Left lung (tissue), 4 donors: ENCODE measurements at regions not wholly inside any gene's neighbourhood (a gene's known extent, or its start where the extent isn't known, plus 50 kb on each side); places are given as distances from the start of the nearest gene placed in this dataset.

Source experiments
- ATAC-seq: fragments of 200-7000 bp; cut with Tn5 transposase; one replicate; pipeline ENCODE4 v1.9.1; 2020; ENCODE audit warnings: moderate library complexity
- DNase-seq, 4 donors: peaks; one replicate each; pipeline ENCODE4 v3.0.0-alpha.2; 2013 to 2020
- H3K27ac ChIP-seq, 2 donors: fragments of 200-600 bp; sonication (generic) in 1 of 2; one replicate each; pipeline versions ENCODE4 v1.5.0 to v1.8.0; 2020 to 2021
- H3K27me3 ChIP-seq, 2 donors: fragments of 200-600 bp; sonication (generic) in 1 of 2; one replicate each; pipeline versions ENCODE4 v1.5.0 to v1.8.0; 2020 to 2021
- H3K36me3 ChIP-seq, 2 donors: fragments of 200-600 bp; sonication (generic) in 1 of 2; one replicate each; pipeline versions ENCODE4 v1.5.0 to v1.8.0; 2020 to 2021
- H3K4me1 ChIP-seq, 2 donors: fragments of 200-600 bp; one replicate each; pipeline ENCODE4 v1.8.0; 2021
- H3K4me3 ChIP-seq, 2 donors: fragments of 200-600 bp; sonication (generic) in 1 of 2; one replicate each; pipeline versions ENCODE4 v1.5.0 to v1.8.0; 2020 to 2021; ENCODE audit warnings: mild to moderate bottlenecking in 1 of 2
- H3K9me3 ChIP-seq, 2 donors: fragments of 200-600 bp; sonication (generic) in 1 of 2; one replicate each; pipeline versions ENCODE4 v1.5.0 to v1.8.0; 2020 to 2021
- CTCF ChIP-seq, 2 donors: fragments of 200-600 bp; sonication (generic) in 1 of 2; IDR thresholded peaks; one replicate each; pipeline versions ENCODE4 v1.5.0 to v1.8.0; 2021; ENCODE audit warnings: antibody characterized with exemption in 2 of 2
- intact Hi-C, 2 donors: fragments of 100-400 bp; cut with DNase I; formaldehyde crosslinking; loops; one replicate each; pipeline versions ENCODE4 v1.11.2 to v1.14.2; 2022
- donor health status: DM: no; HTN: yes; CAD: no.
- donor health status: DM: no; HTN: no; CAD: no.

GRCh38 chr2:105526000-105526925 is 127.4 kb upstream of the FHL2 start:
- ATAC-seq: no peak
- Histone ChIP-seq H3K36me3 (no peaks in the 10 kb centered on the region), H3K4me1 (no peaks in the 10 kb centered on the region), H3K4me3 (no peak overlapping the region), H3K9me3 (no peaks in the 10 kb centered on the region), H3K27ac (no peak overlapping the region), H3K27me3 (peaks cover 0 to 9% of the 10 kb centered on the region in 2 donors)
- intact Hi-C loops: no loop called here
- TF ChIP-seq CTCF (IDR thresholded peaks at IDR 0.05): no peak
- DNase-seq: peak in 1 of 4 donors; percentile 70

GRCh38 chr2:105525201-105525600 is 126.3 kb upstream of the FHL2 start:
- ATAC-seq (no peak), DNase-seq (no peak)
- H3K4me1 ChIP-seq: no peaks in the 10 kb centered on the region
- no peaks in the 10 kb centered on the region for H3K9me3 ChIP-seq
- no peak overlapping the region for H3K27ac ChIP-seq
- H3K36me3 ChIP-seq: no peaks in the 10 kb centered on the region
- peaks cover 0 to 9% of the 10 kb centered on the region in 2 donors for H3K27me3 ChIP-seq
- no peak overlapping the region for H3K4me3 ChIP-seq
- TF ChIP-seq CTCF (IDR thresholded peaks at IDR 0.05): no peak
- intact Hi-C loops: no loop called here

GRCh38 chr2:105522645-105523044 is 123.8 kb upstream of the FHL2 start:
- intact Hi-C loops: no loop called here
- H3K36me3 ChIP-seq: no peaks in the 10 kb centered on the region
- no peak overlapping the region for H3K4me3 ChIP-seq
- no peak for DNase-seq
- no peak for TF ChIP-seq CTCF (IDR thresholded peaks at IDR 0.05)
- no peak overlapping the region for H3K27ac ChIP-seq
- H3K27me3 ChIP-seq: peaks cover 0 to 9% of the 10 kb centered on the region in 2 donors
- no peaks in the 10 kb centered on the region for H3K9me3 ChIP-seq
- no peaks in the 10 kb centered on the region for H3K4me1 ChIP-seq
- ATAC-seq: no peak

GRCh38 chr2:105521616-105522015 is 122.8 kb upstream of the FHL2 start:
- Histone ChIP-seq H3K27me3 (peaks cover 0 to 9% of the 10 kb centered on the region in 2 donors), H3K4me3 (no peak overlapping the region), H3K9me3 (no peaks in the 10 kb centered on the region), H3K36me3 (no peaks in the 10 kb centered on the region), H3K27ac (no peak overlapping the region), H3K4me1 (no peaks in the 10 kb centered on the region)
- DNase-seq (no peak), ATAC-seq (no peak)
- no peak for TF ChIP-seq CTCF (IDR thresholded peaks at IDR 0.05)
- intact Hi-C loops: loop anchor here in 1 of 2 donors (2.0 kb wide), 1 partner anchor 151 kb away; no protein-coding TSS in a partner anchor

- ATAC-seq: no peak
- Histone ChIP-seq H3K9me3 (no peaks in the 10 kb centered on the region), H3K4me3 (no peak overlapping the region), H3K4me1 (no peaks in the 10 kb centered on the region), H3K36me3 (no peaks in the 10 kb centered on the region), H3K27me3 (peaks cover 0 to 5% of the 10 kb centered on the region in 2 donors), H3K27ac (no peak overlapping the region)
- peak; percentile 45 to 51 for TF ChIP-seq CTCF (IDR thresholded peaks at IDR 0.05)
- intact Hi-C loops: loop anchor here in 1 of 2 donors (2.0 kb wide), 1 partner anchor 150 kb away; no protein-coding TSS in a partner anchor
- peak in 1 of 4 donors; percentile 10 for DNase-seq
Observed at GRCh38 chr2:105521176-105521575, 122.3 kb upstream of the FHL2 start.
